Fibroblast of lung (primary cell): ENCODE measurements at regions not wholly inside any gene's neighbourhood (a gene's known extent, or its start where the extent isn't known, plus 50 kb on each side); places are given as distances from the start of the nearest gene placed in this dataset.

Experiments used
- EZH2 ChIP-seq: IDR thresholded peaks from 2 replicates; pipeline ENCODE4 v1.5.1; 2012; ENCODE audit warnings: low read length, control low read depth, mild to moderate bottlenecking; ENCODE audit errors: missing control alignments
- TF ChIP-seq, protein P1 (sequence below), 2 donors: IDR thresholded peaks in 1 of 2; conservative IDR thresholded peaks in 1 of 2; 1 replicate in 1 of 2; 2 replicates in 1 of 2; pipeline ENCODE4 v1.5.1; 2011 to 2012; ENCODE audit warnings: low read length in 2 of 2, control low read depth in 1 of 2, inconsistent platforms in 1 of 2, low read depth in 1 of 2, mild to moderate bottlenecking in 1 of 2

DNA sequence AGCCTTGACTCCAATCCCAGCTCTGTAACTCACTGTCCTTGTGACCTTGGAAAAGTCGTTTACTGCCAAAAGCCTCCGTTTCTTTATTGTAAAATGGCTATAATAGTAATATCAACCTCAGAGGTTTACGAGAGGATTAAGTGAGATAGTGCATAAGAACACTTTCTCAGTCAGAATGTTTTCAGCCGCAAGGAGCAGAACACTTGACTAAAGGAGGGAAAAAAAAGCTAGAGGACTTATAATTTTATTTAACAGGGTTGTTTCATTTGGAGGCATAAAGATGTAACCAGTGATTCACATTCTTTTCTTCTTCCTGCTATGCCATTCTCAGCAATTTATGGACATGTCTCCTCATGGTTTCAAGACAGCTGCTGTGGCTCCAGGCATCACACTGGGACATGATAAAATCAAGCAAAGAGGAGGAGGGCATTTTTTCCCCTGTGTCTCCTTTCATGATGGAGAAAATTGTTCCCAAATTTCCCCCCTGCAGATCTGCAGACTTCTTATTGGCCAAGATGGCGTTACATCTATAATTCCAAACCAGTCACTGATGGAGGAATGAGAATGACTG lies 143.0 kb upstream of the PTPN1 start:
- TF ChIP-seq, protein P1, sequence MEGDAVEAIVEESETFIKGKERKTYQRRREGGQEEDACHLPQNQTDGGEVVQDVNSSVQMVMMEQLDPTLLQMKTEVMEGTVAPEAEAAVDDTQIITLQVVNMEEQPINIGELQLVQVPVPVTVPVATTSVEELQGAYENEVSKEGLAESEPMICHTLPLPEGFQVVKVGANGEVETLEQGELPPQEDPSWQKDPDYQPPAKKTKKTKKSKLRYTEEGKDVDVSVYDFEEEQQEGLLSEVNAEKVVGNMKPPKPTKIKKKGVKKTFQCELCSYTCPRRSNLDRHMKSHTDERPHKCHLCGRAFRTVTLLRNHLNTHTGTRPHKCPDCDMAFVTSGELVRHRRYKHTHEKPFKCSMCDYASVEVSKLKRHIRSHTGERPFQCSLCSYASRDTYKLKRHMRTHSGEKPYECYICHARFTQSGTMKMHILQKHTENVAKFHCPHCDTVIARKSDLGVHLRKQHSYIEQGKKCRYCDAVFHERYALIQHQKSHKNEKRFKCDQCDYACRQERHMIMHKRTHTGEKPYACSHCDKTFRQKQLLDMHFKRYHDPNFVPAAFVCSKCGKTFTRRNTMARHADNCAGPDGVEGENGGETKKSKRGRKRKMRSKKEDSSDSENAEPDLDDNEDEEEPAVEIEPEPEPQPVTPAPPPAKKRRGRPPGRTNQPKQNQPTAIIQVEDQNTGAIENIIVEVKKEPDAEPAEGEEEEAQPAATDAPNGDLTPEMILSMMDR (conservative IDR thresholded peaks at IDR 0.05 in 1 of 2, IDR thresholded peaks at IDR 0.05 in 1 of 2; ENCODE audit: low read depth in 1 of 2, low read length in 2 of 2): no peak
- no peak for TF ChIP-seq EZH2
